Lung (tissue), 11 donors: ENCODE measurements at regions not wholly inside any gene's neighbourhood (a gene's known extent, or its start where the extent isn't known, plus 50 kb on each side); places are given as distances from the start of the nearest gene placed in this dataset.

Experiments used
- ATAC-seq: fragments of 200-7000 bp; cut with Tn5 transposase; one replicate; pipeline ENCODE4 v1.9.1; 2020; ENCODE audit warnings: moderate number of reproducible peaks; ENCODE audit not compliant: insufficient read depth, low FRiP score
- DNase-seq, 3 donors: peaks; one replicate each; pipeline ENCODE4 v3.0.0-alpha.2; 2013 to 2017
- H3K27ac ChIP-seq, 2 donors: one replicate each; pipeline ENCODE4 v1.5.1; 2013; ENCODE audit warnings: mild to moderate bottlenecking in 2 of 2, moderate library complexity in 2 of 2, control low read depth in 1 of 2, inconsistent platforms in 1 of 2, low read depth in 1 of 2, low read length in 1 of 2
- H3K27me3 ChIP-seq, 3 donors: one replicate each; pipeline ENCODE4 v1.5.1; 2013; ENCODE audit warnings: low read length in 2 of 3; ENCODE audit not compliant: control insufficient read depth in 3 of 3, insufficient read depth in 3 of 3
- H3K36me3 ChIP-seq, 4 donors: one replicate each; pipeline ENCODE4 v1.5.1; 2013; ENCODE audit warnings: low read length in 4 of 4, mild to moderate bottlenecking in 1 of 4, moderate library complexity in 1 of 4; ENCODE audit not compliant: control insufficient read depth in 4 of 4, insufficient read depth in 4 of 4
- H3K4me1 ChIP-seq, 5 donors: one replicate each; pipeline ENCODE4 v1.5.1; 2013; ENCODE audit warnings: low read length in 5 of 5, mild to moderate bottlenecking in 2 of 5, moderate library complexity in 1 of 5; ENCODE audit not compliant: control insufficient read depth in 5 of 5, insufficient read depth in 5 of 5
- H3K4me3 ChIP-seq: one replicate; pipeline ENCODE4 v1.5.1; 2013; ENCODE audit warnings: mild to moderate bottlenecking, control low read depth, moderate library complexity
- H3K9ac ChIP-seq, 2 donors: one replicate each; pipeline ENCODE4 v1.5.1; 2013; ENCODE audit warnings: low read length in 2 of 2, control low read depth in 1 of 2; ENCODE audit not compliant: insufficient read depth in 1 of 2
- H3K9me3 ChIP-seq, 4 donors: one replicate each; pipeline ENCODE4 v1.5.1; 2013; ENCODE audit warnings: low read length in 3 of 4, mild to moderate bottlenecking in 1 of 4, moderate library complexity in 1 of 4; ENCODE audit not compliant: control insufficient read depth in 4 of 4, insufficient read depth in 3 of 4
- WGBS, 2 donors: extraction: QIAGEN DNeasy Blood & Tissue Kit; methylation state at CpG; one replicate each; pipeline ENCODE4 v1.1.7; 2013; 5-methylcytosine and 5-hydroxymethylcytosine counted together
- TF ChIP-seq, protein P1 (sequence below): IDR thresholded peaks from 2 replicates; pipeline ENCODE4 v1.5.1; 2012; ENCODE audit warnings: mild to moderate bottlenecking; ENCODE audit errors: control extremely low read depth, extremely low read depth
- donor health status: control.
- donor health status: control.
- donor health status: Bipolar disorder and iron deficiency.
- donor health status: healthy.
- donor health status: DM: yes; HTN: yes; CAD: no.

- H3K27ac ChIP-seq = no peak overlapping the region
- TF ChIP-seq, protein P1, sequence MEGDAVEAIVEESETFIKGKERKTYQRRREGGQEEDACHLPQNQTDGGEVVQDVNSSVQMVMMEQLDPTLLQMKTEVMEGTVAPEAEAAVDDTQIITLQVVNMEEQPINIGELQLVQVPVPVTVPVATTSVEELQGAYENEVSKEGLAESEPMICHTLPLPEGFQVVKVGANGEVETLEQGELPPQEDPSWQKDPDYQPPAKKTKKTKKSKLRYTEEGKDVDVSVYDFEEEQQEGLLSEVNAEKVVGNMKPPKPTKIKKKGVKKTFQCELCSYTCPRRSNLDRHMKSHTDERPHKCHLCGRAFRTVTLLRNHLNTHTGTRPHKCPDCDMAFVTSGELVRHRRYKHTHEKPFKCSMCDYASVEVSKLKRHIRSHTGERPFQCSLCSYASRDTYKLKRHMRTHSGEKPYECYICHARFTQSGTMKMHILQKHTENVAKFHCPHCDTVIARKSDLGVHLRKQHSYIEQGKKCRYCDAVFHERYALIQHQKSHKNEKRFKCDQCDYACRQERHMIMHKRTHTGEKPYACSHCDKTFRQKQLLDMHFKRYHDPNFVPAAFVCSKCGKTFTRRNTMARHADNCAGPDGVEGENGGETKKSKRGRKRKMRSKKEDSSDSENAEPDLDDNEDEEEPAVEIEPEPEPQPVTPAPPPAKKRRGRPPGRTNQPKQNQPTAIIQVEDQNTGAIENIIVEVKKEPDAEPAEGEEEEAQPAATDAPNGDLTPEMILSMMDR = no peak
- 62 to 85% methylated on average over 4 of the region's 4 CpGs for WGBS, 2 donors
- H3K9me3 ChIP-seq = peaks cover 0 to 4% (median 0%) of the 10 kb centered on the region in 4 donors
- no peak for DNase-seq
- no peak overlapping the region for H3K9ac ChIP-seq
- H3K4me1 ChIP-seq = peaks cover 0 to 5% (median 0%) of the 10 kb centered on the region in 5 donors
- H3K27me3 ChIP-seq = peaks cover 0 to 5% (median 0%) of the 10 kb centered on the region in 3 donors
- no peak overlapping the region for H3K4me3 ChIP-seq
- H3K36me3 ChIP-seq = no peaks in the 10 kb centered on the region
- no peak for ATAC-seq
Observed at GRCh38 chrX:39850209-39850608, 247.5 kb downstream of the BCOR start.

- Histone ChIP-seq H3K9me3 (peaks cover 0 to 4% (median 0%) of the 10 kb centered on the region in 4 donors), H3K36me3 (no peaks in the 10 kb centered on the region), H3K4me3 (no peak overlapping the region), H3K9ac (no peak overlapping the region), H3K27me3 (peaks cover 0 to 5% (median 0%) of the 10 kb centered on the region in 3 donors), H3K4me1 (peaks cover 0 to 5% (median 0%) of the 10 kb centered on the region in 5 donors), H3K27ac (no peak overlapping the region)
- TF ChIP-seq, protein P1 = no peak
- ATAC-seq (no peak), DNase-seq (no peak)
- 42 to 66% methylated on average over 3 of the region's 3 CpGs for WGBS, 2 donors
Observed at GRCh38 chrX:39850630-39851152, 247.1 kb downstream of the BCOR start.

DNA sequence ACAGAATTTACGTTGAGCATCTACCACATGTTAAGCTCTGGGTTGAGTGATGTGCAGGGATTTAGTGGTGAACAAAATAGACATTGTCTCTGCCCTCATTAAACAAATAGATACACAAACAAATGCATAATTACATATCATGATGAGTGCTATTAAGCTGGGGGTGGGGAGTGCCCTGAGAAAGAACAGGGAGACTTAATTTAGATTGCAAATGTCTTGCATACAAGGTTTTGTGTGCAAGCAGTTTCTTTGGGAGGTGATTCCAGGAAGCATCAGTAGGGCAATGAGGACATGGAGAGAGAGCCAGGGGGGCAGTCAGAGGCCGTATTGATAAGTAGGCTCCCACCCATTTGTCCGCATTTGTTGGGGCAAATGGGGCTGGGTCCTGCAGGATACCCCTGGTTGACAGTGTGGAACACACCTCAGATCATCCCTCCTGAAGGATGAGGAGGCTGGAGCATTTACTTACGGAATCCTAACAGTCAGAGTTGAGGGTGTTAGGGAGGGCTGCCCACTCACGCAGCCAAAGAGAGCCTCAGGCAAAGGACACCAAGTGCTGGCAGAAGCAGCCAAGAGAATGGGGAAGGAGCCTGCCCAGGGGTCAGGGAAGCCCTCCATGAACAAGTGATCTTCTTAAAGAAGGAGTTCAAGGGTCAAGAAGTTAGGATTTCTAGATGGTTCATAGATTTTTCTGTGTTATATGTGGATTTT lies 245.9 kb downstream of the BCOR start:
- no peak for ATAC-seq
- Histone ChIP-seq H3K36me3 (no peaks in the 10 kb centered on the region), H3K27me3 (peaks cover 0 to 5% (median 0%) of the 10 kb centered on the region in 3 donors), H3K27ac (no peak overlapping the region), H3K4me3 (no peak overlapping the region), H3K9ac (no peak overlapping the region), H3K9me3 (peaks cover 0 to 3% (median 0%) of the 10 kb centered on the region in 4 donors), H3K4me1 (peaks cover 0 to 5% (median 0%) of the 10 kb centered on the region in 5 donors)
- 67 to 88% methylated on average over 5 of the region's 5 CpGs for WGBS, 2 donors
- no peak for DNase-seq
- TF ChIP-seq, protein P1 = no peak
